Activated CD4-positive, alpha-beta T cell treated with anti-CD3 and anti-CD28 coated beads for 24 hours (primary cell): ENCODE measurements at regions not wholly inside any gene's neighbourhood (a gene's known extent, or its start where the extent isn't known, plus 50 kb on each side); places are given as distances from the start of the nearest gene placed in this dataset.
A peak's percentile ranks its signal among the peaks of the same experiment; 100 is the strongest.
"Not testable (repeated sequence)": the region's sequence is repeated elsewhere in the genome, so short reads cannot be mapped to it uniquely, and the experiment has no call there.

Experiments used
- DNase-seq, 2 donors: peaks; one replicate each; pipeline ENCODE4 v3.0.0-alpha.2; 2020; ENCODE audit warnings: low read depth in 2 of 2

DNA sequence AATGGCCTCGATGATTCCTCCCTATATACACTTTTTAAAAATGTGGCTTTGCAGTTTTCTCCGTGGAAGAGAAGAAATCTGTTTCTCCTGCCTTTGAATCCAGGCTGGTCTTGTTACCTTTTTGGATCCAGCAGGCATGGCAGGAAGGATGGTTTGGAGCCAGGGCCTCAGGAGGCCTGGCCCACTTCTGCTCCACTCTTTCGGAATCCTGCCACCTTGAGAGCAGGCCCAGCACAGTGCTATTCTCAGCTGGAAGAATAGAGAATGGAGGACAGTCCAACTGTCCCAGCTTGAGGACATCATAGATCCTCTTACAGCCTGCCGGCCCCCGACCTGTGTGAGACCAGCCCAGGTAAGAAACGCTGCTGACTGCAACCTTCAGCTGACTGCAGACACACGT is 421.5 kb downstream of the FUT8 start:
- DNase-seq: no peak

DNA sequence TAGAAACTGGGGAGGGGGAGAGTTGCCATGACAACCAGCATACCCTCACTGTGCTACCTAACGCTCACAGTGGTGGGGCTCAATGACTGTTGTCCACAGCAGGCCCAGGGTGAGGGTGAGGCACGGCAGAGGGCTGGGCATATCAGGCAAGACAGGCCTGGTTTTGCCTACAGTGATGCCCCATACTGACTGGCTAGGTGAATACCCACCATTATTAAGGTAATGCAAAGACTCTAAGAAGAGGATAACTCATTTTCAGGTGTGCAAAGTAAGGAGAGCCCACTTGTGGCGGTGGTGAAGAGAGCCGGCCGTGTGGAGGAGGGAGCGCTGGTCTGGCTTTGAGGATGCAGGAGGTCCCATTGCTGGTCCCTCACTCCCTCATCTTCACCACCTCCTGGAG is 422.3 kb downstream of the FUT8 start:
- no peak for DNase-seq

DNA sequence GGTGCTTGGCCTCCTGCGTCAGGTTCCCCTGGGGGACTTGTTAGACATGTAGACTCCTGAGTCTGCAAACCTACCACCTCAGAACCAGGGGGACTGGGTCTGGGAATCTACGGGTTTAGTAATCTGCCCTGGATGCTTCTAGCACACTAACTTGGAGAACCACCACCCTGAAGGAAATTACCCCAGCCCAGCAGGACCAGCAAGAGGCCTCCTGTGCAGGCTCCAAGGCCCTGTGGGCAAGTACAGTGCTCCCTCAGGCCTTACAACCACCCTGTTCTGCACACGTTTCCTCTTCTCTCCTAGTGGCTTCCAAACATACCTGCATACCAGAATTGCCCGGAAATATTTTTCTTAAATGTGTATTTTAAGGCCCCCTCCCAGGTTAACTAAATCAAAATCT is 423.0 kb downstream of the FUT8 start:
- DNase-seq: no peak

DNA sequence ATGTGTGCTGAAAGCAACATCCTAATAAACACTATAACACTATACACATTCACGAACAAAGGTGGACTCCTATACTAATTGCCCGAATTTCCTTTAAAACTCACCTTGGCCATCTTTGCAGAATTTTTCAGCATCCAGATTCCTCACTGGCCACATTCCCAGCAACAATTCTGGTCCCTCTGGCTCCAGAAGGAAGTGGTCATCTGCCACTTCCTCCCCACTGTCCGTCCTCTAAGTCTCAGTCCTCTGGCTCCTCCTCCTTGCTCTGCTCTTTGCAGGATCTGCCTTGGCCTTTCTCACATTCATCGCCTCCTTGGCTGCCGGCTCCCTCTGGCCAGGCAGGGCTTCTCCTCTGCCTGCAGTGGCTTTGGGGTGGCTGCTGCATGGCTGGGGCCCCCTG is 426.0 kb downstream of the FUT8 start:
- no peak for DNase-seq

DNA sequence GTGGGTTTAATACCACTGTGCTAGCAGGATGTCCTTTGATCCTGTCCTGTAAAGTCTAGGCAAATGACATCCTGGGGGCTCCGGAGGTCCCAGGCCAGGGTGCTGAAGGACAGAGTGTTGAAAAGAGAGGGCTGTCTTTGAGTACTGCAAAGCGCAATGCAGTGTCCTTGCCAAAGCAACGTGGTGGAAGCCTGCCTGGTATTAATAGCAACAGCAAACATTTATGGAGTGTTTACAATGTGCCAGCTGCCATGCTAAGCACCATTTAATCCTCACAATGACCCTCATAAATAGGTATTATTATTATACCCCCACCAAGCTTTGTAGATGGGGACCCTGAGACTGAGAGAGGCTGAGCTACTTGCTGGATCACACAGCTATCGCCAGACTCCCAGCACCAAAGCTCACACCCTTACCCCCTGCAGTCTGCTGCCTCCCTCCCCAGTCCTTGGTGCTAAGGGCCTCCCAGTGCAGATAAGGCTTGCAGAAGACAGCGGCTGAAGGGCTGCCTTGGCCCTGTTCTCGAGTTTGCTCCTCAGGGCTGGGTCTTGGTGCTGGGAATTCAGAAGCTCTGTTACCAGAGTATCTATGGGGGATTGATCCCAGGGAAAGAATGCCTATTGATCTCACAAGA is 427.7 kb downstream of the FUT8 start:
- no peak for DNase-seq

DNA sequence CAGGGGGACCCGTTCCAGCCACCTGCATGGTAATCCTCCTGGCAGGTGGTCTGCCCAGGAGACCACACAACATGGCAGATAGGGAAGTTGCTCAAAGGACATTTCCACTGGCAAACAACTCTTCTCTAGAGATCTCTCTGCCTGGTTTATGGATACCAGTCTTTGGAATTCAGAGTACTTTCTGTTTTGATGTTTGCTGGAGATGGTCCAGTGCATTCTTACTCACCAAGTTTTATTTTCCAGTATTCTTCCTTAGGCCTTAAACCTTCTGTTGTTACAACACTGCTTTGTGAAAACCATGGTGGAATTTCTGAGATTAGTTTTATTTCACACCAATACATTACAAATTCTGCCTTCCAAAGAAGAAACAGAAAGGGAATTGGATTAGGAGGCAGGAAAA is 428.3 kb downstream of the FUT8 start:
- no peak for DNase-seq

DNA sequence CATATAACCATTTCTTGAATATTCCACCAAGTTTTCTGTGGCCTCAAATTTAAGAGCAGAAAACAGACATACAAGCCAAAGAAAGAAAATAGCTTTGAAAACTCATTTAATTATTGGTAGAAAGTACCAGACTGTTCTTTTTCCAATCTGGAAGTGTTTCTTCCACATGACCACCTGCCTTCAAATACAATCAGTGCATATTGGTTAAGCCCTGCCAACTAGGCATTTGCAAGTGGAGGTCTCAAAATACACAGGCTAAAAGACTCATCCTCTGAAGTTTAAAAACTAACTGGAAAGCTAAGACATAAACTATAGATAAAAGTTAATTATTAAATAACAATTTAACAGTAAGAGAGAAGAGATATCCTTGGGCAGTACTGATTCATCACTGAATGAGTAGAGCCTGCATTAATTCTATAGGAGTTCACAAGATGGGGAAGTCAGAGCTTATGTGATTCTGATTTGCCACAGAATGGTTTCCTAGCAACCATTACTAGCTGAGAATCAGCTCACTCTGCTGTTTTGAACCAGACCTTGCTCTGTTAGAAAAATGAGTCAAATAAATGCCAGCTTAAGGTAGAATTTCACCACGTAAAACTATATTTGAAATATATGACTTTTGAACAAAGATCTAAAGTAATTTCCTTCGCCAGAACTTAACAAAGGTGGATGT is 433.8 kb downstream of the FUT8 start:
- DNase-seq: no peak

DNA sequence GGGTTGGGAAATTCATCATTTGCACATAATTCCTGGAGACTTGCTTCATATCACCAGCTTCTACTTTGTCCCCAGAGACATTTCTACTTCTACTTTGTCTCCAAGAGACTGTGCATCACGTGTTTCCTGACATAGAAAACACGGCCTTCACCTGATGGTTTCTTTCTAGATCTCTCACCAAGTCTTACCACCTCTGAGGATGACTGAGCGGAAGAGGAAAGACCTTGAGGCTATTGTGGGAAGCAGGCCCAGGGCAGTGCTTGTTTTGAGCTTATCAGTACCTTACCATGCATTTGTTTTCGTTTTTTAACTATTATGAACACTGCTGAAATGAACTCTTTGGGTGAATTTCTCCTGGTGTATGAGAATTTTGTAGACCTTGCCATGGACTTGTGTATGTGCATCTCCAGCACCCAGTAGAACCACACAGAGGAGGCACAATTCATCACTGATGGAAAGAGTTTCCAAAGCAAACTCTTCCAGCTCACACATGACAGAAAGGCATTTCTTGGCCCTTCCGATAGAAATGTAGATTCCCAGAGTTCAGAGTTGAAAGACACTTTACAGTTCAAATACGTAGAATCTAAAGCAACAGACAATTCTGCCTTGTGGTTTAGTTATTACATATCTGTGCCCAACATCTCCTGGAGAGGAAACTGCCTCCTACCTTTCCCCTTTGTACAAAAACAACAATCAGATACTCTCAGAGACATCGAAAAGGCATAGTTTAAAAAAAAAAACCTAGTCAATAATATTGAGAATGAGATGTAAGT is 434.7 kb downstream of the FUT8 start:
- DNase-seq: peak in 1 of 2 donors; percentile 30

DNA sequence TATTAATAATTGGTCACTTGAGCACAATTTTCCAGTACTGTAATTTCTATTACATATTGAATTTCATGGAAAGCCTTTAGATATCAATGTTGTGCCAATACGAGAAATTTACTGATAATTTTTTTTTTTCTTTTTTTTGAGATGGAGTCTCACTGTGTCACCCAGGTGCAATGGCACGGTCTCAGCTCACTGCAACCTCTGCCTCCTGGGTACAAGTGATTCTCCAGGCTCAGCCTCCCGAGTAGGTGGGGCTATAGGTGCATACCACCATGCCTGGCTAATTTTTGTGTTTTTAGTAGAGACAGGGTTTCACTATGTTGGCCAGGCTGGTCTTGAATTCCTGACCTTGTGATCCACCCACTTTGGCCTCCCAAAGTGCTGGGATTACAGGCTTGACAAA is 435.4 kb downstream of the FUT8 start:
- not testable (repeated sequence) for DNase-seq

DNA sequence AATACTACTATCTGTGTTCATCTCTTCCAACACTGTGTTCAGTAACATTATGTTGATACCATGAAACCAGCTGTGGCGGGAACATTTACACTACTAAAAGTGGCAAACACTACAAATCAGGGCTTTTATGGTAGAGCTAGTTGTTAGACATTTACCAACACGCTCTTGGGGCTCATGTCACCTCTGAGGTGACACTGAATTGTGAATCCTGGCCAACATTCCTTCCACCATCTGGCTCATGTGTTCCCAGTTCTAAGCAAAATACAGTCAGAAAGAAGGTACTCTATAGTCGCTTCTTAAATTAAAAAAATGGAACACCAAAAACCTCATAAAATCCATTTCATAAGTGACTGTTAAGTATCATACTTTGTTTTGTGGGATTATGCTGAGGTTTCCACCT is 436.6 kb downstream of the FUT8 start:
- no peak for DNase-seq

DNA sequence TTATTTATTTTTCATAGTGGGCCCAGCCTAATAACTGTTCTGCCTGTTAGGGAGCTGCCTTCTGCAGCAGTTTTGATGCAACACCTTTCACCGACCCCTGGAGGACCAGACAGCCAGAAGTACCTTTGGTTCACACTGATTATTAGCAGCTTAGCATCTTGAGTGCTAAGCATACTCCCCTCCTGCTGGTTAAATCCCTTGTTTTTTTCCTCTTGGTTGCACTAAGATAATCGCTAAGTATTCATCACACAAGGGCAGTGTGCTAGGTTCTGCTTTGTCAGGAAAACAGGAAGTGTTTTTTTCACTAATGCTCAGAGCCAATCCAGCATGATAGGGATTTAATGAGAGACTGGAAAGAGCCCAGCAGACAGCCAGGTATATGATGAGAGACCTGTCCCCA is 437.0 kb downstream of the FUT8 start:
- DNase-seq: no peak

DNA sequence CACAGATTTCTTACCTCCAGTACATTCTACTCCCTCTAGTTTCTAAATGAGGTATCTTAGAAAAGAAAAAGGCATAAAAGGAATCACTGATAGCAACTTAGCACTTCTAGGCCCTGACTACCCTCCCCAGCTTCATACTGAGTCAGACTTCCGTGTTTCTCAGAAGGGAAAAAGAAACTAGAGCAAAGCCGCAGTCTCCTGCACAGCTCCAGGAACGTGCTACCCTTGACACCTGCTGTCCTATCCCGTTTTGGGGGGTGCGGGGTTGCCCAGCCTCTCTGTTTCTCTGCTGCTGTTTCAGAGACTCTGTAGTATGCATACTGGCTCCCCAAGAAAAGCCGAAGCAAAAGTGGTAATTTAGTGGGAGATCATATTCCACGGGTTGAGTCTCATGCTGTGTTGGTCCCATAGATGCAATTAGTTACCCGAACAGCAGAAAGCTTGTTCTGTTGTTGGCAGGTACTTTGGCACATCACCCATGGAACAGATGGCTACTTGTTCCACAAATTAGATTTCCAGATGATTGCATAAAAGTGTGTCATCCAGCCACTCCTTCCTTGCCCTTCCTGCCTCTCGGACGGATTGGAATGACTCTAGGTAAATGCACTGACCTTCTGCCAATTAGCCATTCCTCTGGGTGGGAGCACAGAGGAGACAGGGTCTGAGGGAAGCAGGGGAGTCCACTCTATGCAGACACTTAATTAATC is 438.1 kb downstream of the FUT8 start:
- peak; percentile 25 to 39 for DNase-seq

DNA sequence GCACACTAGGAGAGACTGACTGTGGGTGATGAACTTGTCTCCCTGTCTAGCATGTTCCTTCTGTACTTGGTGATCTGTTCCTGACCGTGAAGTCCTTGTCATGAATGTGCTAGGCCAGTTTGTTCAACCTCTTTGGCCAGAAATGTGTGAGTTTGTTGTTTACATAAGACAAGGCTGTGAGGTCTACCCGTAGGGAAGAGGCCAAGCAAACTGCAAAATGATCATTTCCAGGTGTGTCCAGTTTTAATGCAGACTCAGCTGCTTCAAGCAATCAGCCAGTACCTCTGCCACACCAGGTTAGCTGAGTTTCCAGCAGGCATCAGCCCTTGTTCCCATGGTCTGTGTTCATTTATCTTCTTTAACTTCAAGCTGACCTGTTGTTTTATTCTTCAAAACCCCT is 440.2 kb downstream of the FUT8 start:
- DNase-seq: no peak

DNA sequence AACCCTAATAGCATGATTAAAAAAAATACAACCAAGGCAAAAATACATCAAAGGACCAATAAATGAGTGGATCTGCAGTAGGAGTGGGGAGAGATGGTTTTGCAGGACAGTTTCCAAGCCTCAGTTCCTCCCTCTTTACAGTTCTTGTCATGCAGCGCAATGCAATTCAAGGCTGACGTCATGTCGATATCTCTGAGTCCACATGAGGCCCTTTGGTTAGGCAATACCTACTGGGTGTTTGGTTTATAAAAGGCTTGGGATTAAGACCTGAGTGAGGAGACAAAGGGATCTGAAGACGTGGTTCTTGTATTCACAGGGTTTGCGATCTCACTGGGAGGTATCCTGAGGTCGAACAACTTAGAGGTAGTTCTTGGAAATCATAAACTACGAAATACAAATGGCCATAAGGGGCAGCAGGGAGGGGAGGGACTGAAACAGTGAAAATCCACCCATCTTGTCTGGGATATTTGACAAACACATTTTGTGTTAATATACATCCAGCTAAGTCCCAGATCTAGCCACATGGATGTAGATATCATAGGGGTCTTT is 441.0 kb downstream of the FUT8 start:
- DNase-seq: no peak

DNA sequence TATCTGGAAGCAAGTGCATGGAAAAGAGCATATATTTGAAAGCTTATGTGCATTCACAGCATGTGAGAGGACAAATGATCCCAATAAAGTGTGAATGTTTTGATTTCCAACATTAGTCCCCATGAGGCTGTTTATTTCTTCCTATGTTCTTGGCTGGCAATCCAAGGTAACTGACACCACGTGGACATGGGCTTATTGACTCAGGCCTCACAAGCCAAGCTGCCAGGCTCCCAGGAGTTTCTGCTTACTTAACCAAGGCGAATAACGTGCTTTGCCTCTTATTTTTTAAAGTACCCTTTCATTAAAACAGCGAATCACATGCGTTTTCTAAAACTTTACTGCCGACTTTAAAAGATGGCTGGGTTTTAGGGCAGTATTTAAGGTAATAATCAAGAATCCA is 441.7 kb downstream of the FUT8 start:
- no peak for DNase-seq

DNA sequence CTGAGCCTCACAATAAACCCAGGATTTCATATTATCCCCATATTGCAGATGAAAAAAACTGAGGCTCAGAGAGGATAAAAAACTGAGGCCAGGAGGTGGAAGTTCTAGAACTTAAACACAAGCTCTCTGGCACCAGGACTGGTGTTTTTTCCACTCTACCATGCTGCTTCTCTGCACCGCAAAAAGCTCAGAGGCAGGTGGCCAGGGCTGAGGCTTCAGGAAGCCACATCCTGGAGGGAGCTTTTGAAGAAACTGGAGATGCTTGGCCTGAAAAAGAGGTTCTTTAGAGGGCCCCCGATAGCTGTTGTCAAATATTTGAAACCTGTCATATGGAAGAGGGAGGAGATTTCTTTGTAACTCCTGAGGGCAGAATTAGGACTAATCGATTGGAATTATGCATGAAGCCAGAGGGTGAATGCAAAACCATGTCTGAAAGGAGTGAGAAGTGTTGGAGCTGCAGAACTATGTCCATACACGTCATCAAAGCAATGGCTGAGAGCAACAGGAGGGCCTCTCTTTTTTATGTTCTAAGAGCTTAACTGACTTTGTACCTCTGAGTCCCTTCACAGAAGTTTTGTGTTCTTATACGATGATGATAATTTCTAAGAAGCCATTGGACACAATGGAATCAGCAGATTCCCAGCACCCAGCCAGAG is 448.6 kb downstream of the FUT8 start:
- no peak for DNase-seq

DNA sequence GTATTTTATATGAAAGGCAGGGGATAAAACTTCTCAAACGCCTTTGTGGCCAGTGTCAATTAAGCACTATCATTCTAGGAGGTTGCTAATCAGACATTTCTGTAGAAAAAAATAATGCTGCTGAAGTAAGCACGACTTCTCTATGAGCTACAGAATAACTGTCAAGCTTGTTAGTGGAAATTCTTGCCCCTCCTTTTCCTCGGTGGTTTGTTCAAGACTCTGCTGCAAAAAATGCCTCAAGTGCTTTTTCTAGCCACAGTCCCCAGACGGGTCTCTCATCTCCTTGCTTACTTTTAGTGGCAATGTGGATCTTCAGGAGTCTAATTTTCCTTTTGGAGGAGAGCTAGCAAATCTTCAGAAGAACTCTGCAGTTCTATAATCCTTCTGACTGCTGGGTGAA is 452.0 kb downstream of the FUT8 start:
- no peak for DNase-seq

DNA sequence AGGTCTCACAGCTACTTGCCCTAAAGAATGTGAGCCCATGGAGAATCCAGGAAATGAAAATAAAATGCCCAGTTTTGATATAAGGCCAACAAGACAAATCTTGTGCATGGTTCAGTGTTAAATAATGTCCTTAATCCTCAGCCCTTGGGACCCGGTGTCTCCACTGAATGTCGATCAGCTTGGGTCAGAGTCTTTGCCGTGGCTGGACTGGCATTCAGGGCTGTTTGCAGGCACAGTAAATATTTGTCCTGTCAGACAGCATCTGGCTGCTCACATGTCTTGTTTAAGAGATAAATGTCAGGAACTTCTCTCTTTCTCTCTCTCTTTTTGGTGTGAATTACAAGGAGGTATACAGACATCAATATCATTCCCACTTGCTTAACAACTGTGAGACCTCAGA is 452.5 kb downstream of the FUT8 start:
- no peak for DNase-seq

DNA sequence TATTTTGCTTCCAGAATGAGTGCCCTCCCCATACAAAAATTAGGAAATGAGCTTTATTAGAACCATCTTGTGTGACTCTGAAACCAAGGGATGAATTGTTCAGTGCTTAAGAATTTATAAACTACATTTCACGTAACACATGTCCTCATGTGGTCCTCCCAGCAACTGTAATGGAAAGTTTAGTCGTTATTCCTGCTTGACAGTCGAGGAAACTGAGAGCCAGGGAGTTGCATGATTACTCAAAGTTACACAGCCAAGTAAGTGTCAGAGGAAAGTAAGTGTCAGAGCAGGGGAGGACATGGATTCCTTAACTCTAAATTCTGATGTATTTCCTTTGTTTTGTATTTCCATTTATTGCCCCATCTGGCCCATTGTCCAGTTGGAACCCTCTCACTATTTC is 453.9 kb downstream of the FUT8 start:
- DNase-seq: no peak

DNA sequence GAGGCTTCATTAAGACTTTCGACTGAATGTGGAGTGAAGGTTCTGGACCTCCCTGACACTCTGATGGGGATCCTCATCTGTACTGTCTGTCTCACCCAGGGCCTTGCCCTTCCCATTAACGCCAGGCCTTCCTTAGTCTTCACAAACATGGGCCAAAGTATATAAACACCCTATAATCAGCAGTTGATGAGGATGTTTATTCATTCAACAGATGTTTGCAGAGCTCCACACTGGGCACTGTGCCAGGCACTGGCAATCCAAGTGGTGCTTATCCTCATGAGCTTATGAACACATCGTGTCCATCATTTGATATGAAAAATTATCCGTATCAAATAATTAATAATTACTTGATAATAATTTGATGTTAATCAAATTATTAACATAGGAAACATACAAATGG is 454.4 kb downstream of the FUT8 start:
- DNase-seq: no peak

DNA sequence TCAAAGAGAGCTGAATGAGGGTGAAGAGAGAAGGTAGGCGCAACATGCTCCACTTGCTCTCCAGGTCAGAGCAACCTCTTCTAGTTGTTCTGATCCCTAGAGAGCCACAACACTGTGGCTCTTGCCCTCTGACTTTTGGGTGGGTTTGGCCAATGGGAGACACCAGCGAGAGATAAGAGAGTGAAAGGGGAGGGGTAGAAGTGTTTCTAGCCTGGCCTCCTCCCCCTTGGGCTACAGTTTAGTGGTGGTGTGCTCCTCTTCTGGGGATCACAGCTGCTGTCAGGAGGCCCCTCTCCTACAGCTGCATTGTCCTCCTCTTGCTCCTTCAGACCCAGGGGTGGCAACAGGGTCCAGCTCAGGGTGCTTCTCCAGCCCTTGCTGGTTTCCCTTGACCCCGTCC is 454.8 kb downstream of the FUT8 start:
- DNase-seq: no peak

DNA sequence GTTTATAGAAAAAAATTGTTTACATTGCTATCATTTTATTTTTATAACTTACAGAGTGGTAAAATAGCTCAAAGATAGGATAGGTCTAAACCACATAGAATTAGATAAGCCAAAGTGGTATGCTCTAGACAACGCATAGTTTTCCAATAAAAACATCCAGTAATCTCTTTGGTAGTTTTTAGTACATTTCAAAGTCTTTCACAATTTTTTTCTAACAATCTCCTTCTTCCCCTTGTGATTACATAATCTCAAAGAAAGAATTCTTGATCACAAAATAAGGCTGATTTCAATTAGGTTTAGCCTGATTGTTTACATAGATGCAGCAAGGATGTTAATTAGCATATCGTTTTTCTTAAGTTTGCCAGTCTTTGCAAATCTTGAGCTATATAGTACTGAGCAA is 460.0 kb downstream of the FUT8 start:
- DNase-seq: no peak
